GM23338 (cell line): ENCODE measurements at regions not wholly inside any gene's neighbourhood (a gene's known extent, or its start where the extent isn't known, plus 50 kb on each side); places are given as distances from the start of the nearest gene placed in this dataset.
A peak's percentile ranks its signal among the peaks of the same experiment; 100 is the strongest.

Experiments used
- ATAC-seq: fragments of 200-7000 bp; cut with Tn5 transposase; 3 replicates; pipeline ENCODE4 v1.9.1; 2020
- DNase-seq: peaks from one replicate; pipeline ENCODE4 v3.0.0-alpha.2; 2015; ENCODE audit warnings: low spot score
- H2AFZ ChIP-seq: fragments of 200-600 bp; sonication (generic); 2 replicates; pipeline ENCODE4 v1.8.0; 2016; ENCODE audit warnings: antibody characterized with exemption, mild to moderate bottlenecking, moderate library complexity
- H3F3A ChIP-seq: fragments of 200-600 bp; sonication (generic); replicated peaks from 2 replicates; pipeline ENCODE4 v1.8.0; 2017; ENCODE audit warnings: antibody characterized with exemption, mixed run types, low read depth
- H3K27ac ChIP-seq: fragments of 200-600 bp; sonication (generic); 2 replicates; pipeline ENCODE4 v1.6.1; 2016; ENCODE audit warnings: low read depth
- H3K27me3 ChIP-seq: fragments of 200-600 bp; sonication (generic); 2 replicates; pipeline ENCODE4 v1.8.0; 2016; ENCODE audit warnings: mild to moderate bottlenecking, mixed run types, moderate library complexity; ENCODE audit not compliant: insufficient read depth
- H3K36me3 ChIP-seq: fragments of 200-600 bp; sonication (generic); 2 replicates; pipeline ENCODE4 v1.8.0; 2016; ENCODE audit warnings: mild to moderate bottlenecking; ENCODE audit not compliant: insufficient read depth
- H3K4me1 ChIP-seq: fragments of 200-600 bp; sonication (generic); 2 replicates; pipeline ENCODE4 v1.8.0; 2016; ENCODE audit warnings: mild to moderate bottlenecking, moderate library complexity; ENCODE audit not compliant: insufficient read depth
- H3K4me2 ChIP-seq: fragments of 200-600 bp; sonication (generic); 2 replicates; pipeline ENCODE4 v1.7.1; 2017; ENCODE audit warnings: mixed run types
- H3K4me3 ChIP-seq: fragments of 200-600 bp; sonication (generic); 2 replicates; pipeline ENCODE4 v1.6.1; 2016; ENCODE audit warnings: mixed run types
- H3K79me2 ChIP-seq: fragments of 200-600 bp; sonication (generic); replicated peaks from 2 replicates; pipeline ENCODE4 v1.8.0; 2017; ENCODE audit warnings: mild to moderate bottlenecking; ENCODE audit not compliant: insufficient read depth
- H3K9me2 ChIP-seq: fragments of 200-600 bp; sonication (generic); 2 replicates; pipeline ENCODE4 v1.8.0; 2017; ENCODE audit not compliant: insufficient read depth
- H4K20me1 ChIP-seq: fragments of 200-600 bp; sonication (generic); replicated peaks from 2 replicates; pipeline ENCODE4 v1.8.0; 2017; ENCODE audit warnings: mild to moderate bottlenecking; ENCODE audit not compliant: insufficient read depth
- H3K27ac Mint-ChIP-seq: 2 replicates; pipeline ENCODE4 v1.8.0; 2020; ENCODE audit warnings: inconsistent platforms, mild to moderate bottlenecking, moderate library complexity, mixed read lengths
- H3K27me3 Mint-ChIP-seq: 3 replicates; pipeline ENCODE4 v1.8.0; 2022; ENCODE audit warnings: low read depth, mild to moderate bottlenecking, moderate library complexity, mixed read lengths, inconsistent platforms; ENCODE audit not compliant: insufficient read depth, poor library complexity
- H3K36me3 Mint-ChIP-seq: 3 replicates; pipeline ENCODE4 v1.8.0; 2021; ENCODE audit warnings: low read depth, mild to moderate bottlenecking, inconsistent platforms, moderate library complexity, mixed read lengths
- H3K4me1 Mint-ChIP-seq: 3 replicates; pipeline ENCODE4 v1.8.0; 2020; ENCODE audit warnings: mild to moderate bottlenecking, inconsistent platforms, mixed read lengths
- H3K4me3 Mint-ChIP-seq: 3 replicates; pipeline ENCODE4 v1.8.0; 2021; ENCODE audit warnings: moderate library complexity, mild to moderate bottlenecking, inconsistent platforms, mixed read lengths
- H3K9me3 Mint-ChIP-seq: 3 replicates; pipeline ENCODE4 v1.8.0; 2020; ENCODE audit warnings: moderate library complexity, mild to moderate bottlenecking, inconsistent platforms, mixed read lengths
- CREB1 ChIP-seq: fragments of 250-450 bp; sonication (Bioruptor Pico); IDR thresholded peaks from 2 replicates; pipeline ENCODE4 v1.5.0; 2020; ENCODE audit warnings: low read depth, mild to moderate bottlenecking, moderate library complexity
- CTCF ChIP-seq, 2 experiments: fragments of 200-600 bp in 1 of 2; sonication (generic) in 1 of 2; conservative IDR thresholded peaks; 2 replicates each; pipeline versions ENCODE4 v1.5.1 to v1.6.1; 2016 to 2017; ENCODE audit warnings: antibody characterized with exemption in 2 of 2, low read depth in 2 of 2, mild to moderate bottlenecking in 2 of 2, moderate library complexity in 1 of 2
- ETS1 ChIP-seq: IDR thresholded peaks from 2 replicates; pipeline ENCODE4 v1.6.1; 2016; ENCODE audit warnings: antibody characterized with exemption
- EZH2 ChIP-seq: fragments of 200-600 bp; sonication (generic); IDR thresholded peaks from one replicate; pipeline ENCODE4 v1.8.0; 2017; ENCODE audit warnings: antibody characterized with exemption, mild to moderate bottlenecking, low read depth; ENCODE audit not compliant: unreplicated experiment
- EZH2phosphoT487 ChIP-seq: fragments of 200-600 bp; sonication (generic); IDR thresholded peaks from one replicate; pipeline ENCODE4 v1.8.1; 2018; ENCODE audit warnings: antibody characterized with exemption; ENCODE audit not compliant: unreplicated experiment
- JUNB ChIP-seq: IDR thresholded peaks from one replicate; pipeline ENCODE4 v1.6.1; 2016; ENCODE audit warnings: antibody characterized with exemption; ENCODE audit not compliant: unreplicated experiment
- NANOG ChIP-seq: IDR thresholded peaks from 2 replicates; pipeline ENCODE4 v1.6.1; 2016; ENCODE audit warnings: antibody characterized with exemption, borderline replicate concordance
- POLR2AphosphoS5 ChIP-seq: IDR thresholded peaks from 2 replicates; pipeline ENCODE4 v1.6.1; 2016; ENCODE audit warnings: antibody characterized with exemption, low read depth
- STAT1 ChIP-seq: IDR thresholded peaks from one replicate; pipeline ENCODE4 v1.6.1; 2016; ENCODE audit warnings: antibody characterized with exemption; ENCODE audit not compliant: unreplicated experiment
- ZNF114 ChIP-seq: fragments of 250-450 bp; sonication (Bioruptor Pico); IDR thresholded peaks from 2 replicates; pipeline ENCODE4 v1.5.0; 2020; ENCODE audit warnings: mild to moderate bottlenecking, moderate library complexity
- ZNF331 ChIP-seq: fragments of 250-450 bp; sonication (Bioruptor Pico); IDR thresholded peaks from 2 replicates; pipeline ENCODE4 v1.5.0; 2020; ENCODE audit warnings: low read depth, mild to moderate bottlenecking, moderate library complexity
- ZNF462 ChIP-seq: fragments of 250-450 bp; sonication (Bioruptor Pico); IDR thresholded peaks from 2 replicates; pipeline ENCODE4 v1.5.0; 2020; ENCODE audit warnings: mild to moderate bottlenecking, moderate library complexity
- TF ChIP-seq, protein P1 (sequence below): IDR thresholded peaks from one replicate; pipeline ENCODE4 v1.6.1; 2018; ENCODE audit warnings: antibody characterized with exemption; ENCODE audit not compliant: unreplicated experiment

- Histone ChIP-seq H3K9me2 (no peaks in the 10 kb centered on the region), H3K4me1 (no peaks in the 10 kb centered on the region), H3F3A (no peaks in the 10 kb centered on the region), H4K20me1 (no peaks in the 10 kb centered on the region), H2AFZ (0 out of 2 replicates have a peak overlapping the region, but pooled peaks have one; percentile 20), H3K27me3 (no peaks in the 10 kb centered on the region), H3K79me2 (no peaks in the 10 kb centered on the region), H3K36me3 (no peaks in the 10 kb centered on the region), H3K4me2 (no peak overlapping the region), H3K4me3 (no peak overlapping the region), H3K27ac (no peak overlapping the region)
- Mint-ChIP-seq H3K4me1 (no peaks in the 10 kb centered on the region), H3K9me3 (no peaks in the 10 kb centered on the region), H3K27me3 (no peaks in the 10 kb centered on the region), H3K4me3 (no peak overlapping the region), H3K36me3 (no peaks in the 10 kb centered on the region), H3K27ac (no peak overlapping the region)
- DNase-seq, result no peak
- TF ChIP-seq, protein P1, sequence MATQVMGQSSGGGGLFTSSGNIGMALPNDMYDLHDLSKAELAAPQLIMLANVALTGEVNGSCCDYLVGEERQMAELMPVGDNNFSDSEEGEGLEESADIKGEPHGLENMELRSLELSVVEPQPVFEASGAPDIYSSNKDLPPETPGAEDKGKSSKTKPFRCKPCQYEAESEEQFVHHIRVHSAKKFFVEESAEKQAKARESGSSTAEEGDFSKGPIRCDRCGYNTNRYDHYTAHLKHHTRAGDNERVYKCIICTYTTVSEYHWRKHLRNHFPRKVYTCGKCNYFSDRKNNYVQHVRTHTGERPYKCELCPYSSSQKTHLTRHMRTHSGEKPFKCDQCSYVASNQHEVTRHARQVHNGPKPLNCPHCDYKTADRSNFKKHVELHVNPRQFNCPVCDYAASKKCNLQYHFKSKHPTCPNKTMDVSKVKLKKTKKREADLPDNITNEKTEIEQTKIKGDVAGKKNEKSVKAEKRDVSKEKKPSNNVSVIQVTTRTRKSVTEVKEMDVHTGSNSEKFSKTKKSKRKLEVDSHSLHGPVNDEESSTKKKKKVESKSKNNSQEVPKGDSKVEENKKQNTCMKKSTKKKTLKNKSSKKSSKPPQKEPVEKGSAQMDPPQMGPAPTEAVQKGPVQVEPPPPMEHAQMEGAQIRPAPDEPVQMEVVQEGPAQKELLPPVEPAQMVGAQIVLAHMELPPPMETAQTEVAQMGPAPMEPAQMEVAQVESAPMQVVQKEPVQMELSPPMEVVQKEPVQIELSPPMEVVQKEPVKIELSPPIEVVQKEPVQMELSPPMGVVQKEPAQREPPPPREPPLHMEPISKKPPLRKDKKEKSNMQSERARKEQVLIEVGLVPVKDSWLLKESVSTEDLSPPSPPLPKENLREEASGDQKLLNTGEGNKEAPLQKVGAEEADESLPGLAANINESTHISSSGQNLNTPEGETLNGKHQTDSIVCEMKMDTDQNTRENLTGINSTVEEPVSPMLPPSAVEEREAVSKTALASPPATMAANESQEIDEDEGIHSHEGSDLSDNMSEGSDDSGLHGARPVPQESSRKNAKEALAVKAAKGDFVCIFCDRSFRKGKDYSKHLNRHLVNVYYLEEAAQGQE, result no peak
- no peak for TF ChIP-seq JUNB
- TF ChIP-seq EZH2phosphoT487, result no peak
- TF ChIP-seq POLR2AphosphoS5, result no peak
- TF ChIP-seq STAT1, result no peak
- no peak for TF ChIP-seq ZNF114 (CRISPR knock-in tag)
- TF ChIP-seq NANOG, result no peak
- TF ChIP-seq EZH2, result no peak
- no peak for TF ChIP-seq CREB1 (CRISPR knock-in tag)
- TF ChIP-seq CTCF (conservative IDR thresholded peaks at IDR 0.05; ENCODE audit: low read depth in 2 of 2), result no peak
- no peak for TF ChIP-seq ZNF462 (CRISPR knock-in tag)
- TF ChIP-seq ETS1, result no peak
- TF ChIP-seq ZNF331 (CRISPR knock-in tag), result no peak
- ATAC-seq, result no peak
Observed at GRCh38 chr9:7387840-7388239, 411.7 kb downstream of the DMAC1 start.
